GM12891 (cell line): ENCODE measurements at regions not wholly inside any gene's neighbourhood (a gene's known extent, or its start where the extent isn't known, plus 50 kb on each side); places are given as distances from the start of the nearest gene placed in this dataset.

Source experiments
- POLR2A ChIP-seq: IDR thresholded peaks from 2 replicates; pipeline ENCODE4 v1.6.1; 2011; ENCODE audit warnings: low read depth, low read length, control low read depth
- POLR2AphosphoS5 ChIP-seq: IDR thresholded peaks from 2 replicates; pipeline ENCODE4 v1.6.1; 2011; ENCODE audit warnings: low read depth, low read length, control low read depth
- SPI1 ChIP-seq: IDR thresholded peaks from 2 replicates; pipeline ENCODE4 v1.6.1; 2011; ENCODE audit warnings: low read depth, low read length, control low read depth
- TAF1 ChIP-seq: IDR thresholded peaks from 2 replicates; pipeline ENCODE4 v1.6.1; 2011; ENCODE audit warnings: low read depth, low read length, control low read depth

DNA sequence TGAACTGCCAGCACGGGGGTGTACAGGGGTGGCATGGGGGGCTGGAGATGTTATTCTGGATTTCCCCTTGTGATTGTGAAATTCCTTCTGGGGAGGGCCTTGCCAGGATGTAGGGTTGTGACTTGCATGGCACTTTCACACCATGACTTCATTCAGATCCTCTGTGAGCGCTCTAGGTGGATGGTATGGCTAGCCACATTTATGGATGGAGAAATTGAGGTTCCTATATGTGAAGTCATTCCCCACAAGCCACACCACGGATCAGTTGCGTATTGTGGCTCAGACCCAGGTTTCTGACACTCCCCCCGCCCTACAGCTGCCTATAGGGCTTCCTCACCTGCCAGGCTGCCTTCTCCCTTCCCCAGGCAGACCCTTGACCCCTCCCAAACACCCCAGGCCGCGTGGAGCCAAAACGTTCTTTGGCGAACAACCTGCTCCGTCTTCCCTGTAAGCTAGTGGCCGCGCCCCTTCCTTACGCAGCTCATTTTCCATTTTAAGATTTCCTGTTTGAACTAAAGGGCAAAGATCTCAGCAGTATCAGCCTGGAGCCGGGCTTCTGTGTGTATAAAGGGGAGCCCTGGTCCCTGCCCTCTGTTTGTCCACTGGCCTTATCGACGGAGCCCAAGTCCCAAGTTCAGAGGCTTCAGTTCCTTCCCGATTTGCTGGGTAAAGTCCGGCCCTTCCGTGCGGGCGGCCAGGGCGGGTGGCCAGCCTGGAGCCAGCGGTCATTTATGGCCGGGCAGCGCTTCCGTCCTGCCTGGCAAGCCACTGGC is 97.8 kb upstream of the KLF4 start:
- TF ChIP-seq TAF1 (no peak), POLR2A (no peak), POLR2AphosphoS5 (no peak), SPI1 (no peak)
